Mucosa of rectum (tissue), 2 donors: ENCODE measurements at regions not wholly inside any gene's neighbourhood (a gene's known extent, or its start where the extent isn't known, plus 50 kb on each side); places are given as distances from the start of the nearest gene placed in this dataset.
A peak's percentile ranks its signal among the peaks of the same experiment; 100 is the strongest.

Experiments
- H3K27ac ChIP-seq, 2 donors: one replicate each; pipeline ENCODE4 v1.7.0; 2013; ENCODE audit warnings: inconsistent platforms in 2 of 2, low read depth in 2 of 2, low read length in 2 of 2
- H3K27me3 ChIP-seq, 2 donors: one replicate each; pipeline ENCODE4 v1.7.0; 2013; ENCODE audit warnings: low read length in 2 of 2; ENCODE audit not compliant: control insufficient read depth in 2 of 2, insufficient read depth in 2 of 2
- H3K36me3 ChIP-seq, 2 donors: one replicate each; pipeline ENCODE4 v1.7.0; 2013; ENCODE audit warnings: low read length in 2 of 2; ENCODE audit not compliant: control insufficient read depth in 2 of 2, insufficient read depth in 2 of 2
- H3K4me1 ChIP-seq, 2 donors: one replicate each; pipeline ENCODE4 v1.7.0; 2013; ENCODE audit warnings: low read length in 2 of 2, mild to moderate bottlenecking in 1 of 2; ENCODE audit not compliant: control insufficient read depth in 2 of 2, insufficient read depth in 2 of 2
- H3K4me3 ChIP-seq, 2 donors: one replicate each; pipeline ENCODE4 v1.7.0; 2013; ENCODE audit warnings: low read length in 2 of 2
- H3K9ac ChIP-seq, 2 donors: one replicate each; pipeline ENCODE4 v1.7.0; 2013; ENCODE audit warnings: low read length in 2 of 2, low read depth in 1 of 2, mild to moderate bottlenecking in 1 of 2
- H3K9me3 ChIP-seq, 2 donors: one replicate each; pipeline ENCODE4 v1.7.0; 2013; ENCODE audit warnings: low read length in 2 of 2; ENCODE audit not compliant: control insufficient read depth in 2 of 2
- donor health status: healthy.
- donor health status: Normal muscosa, but diverticular disease.

DNA sequence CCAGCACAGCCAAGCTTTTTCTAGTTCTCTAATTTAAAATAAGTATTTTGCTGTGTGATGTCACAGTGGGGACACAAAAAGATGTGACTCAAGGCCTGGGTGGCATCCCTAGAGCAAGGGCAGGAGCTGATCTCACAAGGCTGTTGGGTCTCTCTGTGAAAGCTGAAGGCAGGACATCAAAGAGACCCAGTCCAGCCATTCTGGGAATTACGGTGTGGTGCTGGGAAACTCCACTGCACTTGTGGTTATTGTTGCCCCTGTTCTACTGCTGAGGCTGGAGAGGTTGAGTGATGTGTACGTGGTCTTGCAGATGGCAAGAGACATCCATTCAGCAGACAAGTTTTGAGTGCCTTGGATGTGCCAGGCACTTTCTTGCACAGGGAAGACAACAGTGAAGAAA lies 352.9 kb downstream of the CYRIA start:
- Histone ChIP-seq H3K27ac (no peak overlapping the region), H3K27me3 (no peaks in the 10 kb centered on the region), H3K4me3 (no peak overlapping the region), H3K4me1 (no peaks in the 10 kb centered on the region), H3K36me3 (no peaks in the 10 kb centered on the region), H3K9ac (no peak overlapping the region), H3K9me3 (no peaks in the 10 kb centered on the region)

GRCh38 chr2:16311521-16312440 lies 353.9 kb downstream of the CYRIA start:
- Histone ChIP-seq H3K36me3 (no peaks in the 10 kb centered on the region), H3K4me3 (no peak overlapping the region), H3K9ac (no peak overlapping the region), H3K27ac (no peak overlapping the region), H3K4me1 (no peaks in the 10 kb centered on the region), H3K27me3 (no peaks in the 10 kb centered on the region), H3K9me3 (no peaks in the 10 kb centered on the region)

DNA sequence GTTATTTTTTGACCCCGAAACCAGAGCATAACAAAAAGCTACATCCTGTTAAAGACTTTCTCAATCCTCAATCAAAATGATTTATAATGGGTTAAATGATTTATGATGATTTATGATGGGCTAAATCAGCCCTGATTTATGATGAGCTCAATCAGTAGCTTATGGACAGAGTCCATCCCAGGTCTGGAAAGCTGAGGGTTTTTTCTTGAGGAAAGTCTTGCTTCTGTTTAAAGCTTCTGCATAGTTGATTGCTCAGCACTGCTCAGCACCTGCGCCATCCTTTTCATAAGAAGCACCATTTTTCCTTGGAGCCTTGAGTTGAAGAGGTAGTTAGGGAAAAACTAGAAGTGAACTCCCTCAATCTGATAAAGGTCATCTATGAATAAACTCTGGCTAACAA lies 356.8 kb downstream of the CYRIA start:
- H3K27me3 ChIP-seq = no peaks in the 10 kb centered on the region
- H3K9ac ChIP-seq = no peak overlapping the region
- no peaks in the 10 kb centered on the region for H3K36me3 ChIP-seq
- H3K4me3 ChIP-seq = no peak overlapping the region
- no peaks in the 10 kb centered on the region for H3K4me1 ChIP-seq
- H3K27ac ChIP-seq = no peak overlapping the region
- no peaks in the 10 kb centered on the region for H3K9me3 ChIP-seq

DNA sequence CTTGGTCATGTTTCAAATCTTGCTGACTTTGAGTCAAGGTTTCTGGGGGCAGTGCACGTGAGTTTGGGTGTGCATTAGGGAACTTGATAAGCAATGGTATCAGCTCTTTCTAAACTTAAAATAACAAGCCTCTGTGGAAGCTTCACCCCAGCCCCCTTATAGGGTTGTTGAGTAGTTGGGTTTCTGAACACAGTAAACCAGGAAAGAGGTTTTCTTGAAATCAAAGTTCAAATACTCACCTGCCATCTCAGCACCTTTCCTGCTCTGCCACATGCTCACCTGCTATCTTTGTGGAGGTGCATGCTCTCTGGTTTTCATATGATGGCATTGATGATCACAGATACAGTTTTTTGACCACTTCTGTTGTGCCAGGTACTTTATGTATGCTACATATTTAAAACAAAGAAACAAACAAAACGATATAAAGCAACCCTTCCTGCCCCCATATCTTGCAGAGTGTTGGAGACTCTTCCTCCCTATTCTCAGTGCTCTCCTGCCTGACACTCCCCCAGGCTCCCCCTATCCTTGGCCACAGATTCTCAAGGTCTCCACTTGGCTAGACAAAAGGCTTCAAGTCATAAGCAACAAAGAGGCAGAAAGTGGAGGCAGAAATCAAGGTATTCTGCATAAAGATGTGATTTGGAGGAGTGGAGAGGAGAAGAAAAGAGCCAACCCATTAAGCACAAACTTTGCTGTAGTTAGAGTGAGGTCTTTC lies 360.6 kb downstream of the CYRIA start:
- Histone ChIP-seq H3K4me1 (no peaks in the 10 kb centered on the region), H3K36me3 (no peaks in the 10 kb centered on the region), H3K9me3 (no peaks in the 10 kb centered on the region), H3K27ac (no peak overlapping the region), H3K4me3 (no peak overlapping the region), H3K9ac (no peak overlapping the region), H3K27me3 (no peaks in the 10 kb centered on the region)

- Histone ChIP-seq H3K9ac (no peak overlapping the region), H3K27ac (no peak overlapping the region), H3K4me3 (no peak overlapping the region), H3K4me1 (no peaks in the 10 kb centered on the region), H3K9me3 (no peaks in the 10 kb centered on the region), H3K36me3 (no peaks in the 10 kb centered on the region), H3K27me3 (no peaks in the 10 kb centered on the region)
Observed at GRCh38 chr2:16303761-16304160, 361.9 kb downstream of the CYRIA start.

GRCh38 chr2:16303273-16303577 lies 362.4 kb downstream of the CYRIA start:
- no peak overlapping the region for H3K9ac ChIP-seq
- H3K27ac ChIP-seq = no peak overlapping the region
- H3K27me3 ChIP-seq = no peaks in the 10 kb centered on the region
- no peaks in the 10 kb centered on the region for H3K36me3 ChIP-seq
- H3K4me3 ChIP-seq = peak overlapping the region in 1 of 2 donors; percentile 41
- no peaks in the 10 kb centered on the region for H3K4me1 ChIP-seq
- H3K9me3 ChIP-seq = no peaks in the 10 kb centered on the region

- Histone ChIP-seq H3K9me3 (no peaks in the 10 kb centered on the region), H3K4me1 (no peaks in the 10 kb centered on the region), H3K36me3 (no peaks in the 10 kb centered on the region), H3K9ac (no peak overlapping the region), H3K27me3 (no peaks in the 10 kb centered on the region), H3K4me3 (peak overlapping the region in 1 of 2 donors; percentile 41), H3K27ac (no peak overlapping the region)
Observed at GRCh38 chr2:16302431-16303272, 362.3 kb downstream of the MYCN start.

- Histone ChIP-seq H3K27ac (no peak overlapping the region), H3K4me3 (no peak overlapping the region)
Observed at GRCh38 chr2:16301961-16302360, 361.6 kb downstream of the MYCN start.

DNA sequence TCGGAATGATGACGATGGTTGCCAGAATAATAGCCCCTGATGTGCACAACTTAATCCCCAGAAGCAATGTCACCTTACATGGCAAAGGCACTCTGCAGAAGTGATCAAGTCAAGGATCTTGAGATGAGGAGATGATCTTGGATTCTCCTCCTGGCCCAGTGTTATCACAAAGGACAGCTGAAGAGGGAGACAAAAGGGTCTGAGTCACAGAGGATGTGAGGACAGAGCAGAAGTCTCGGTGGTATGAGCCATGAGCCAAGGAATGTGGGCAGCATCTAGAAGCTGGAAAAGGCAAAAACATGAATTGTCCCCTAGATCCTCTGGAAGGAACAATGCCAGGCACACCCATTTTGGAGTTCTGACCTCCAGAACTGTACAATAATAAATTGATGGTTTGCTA lies 358.5 kb downstream of the MYCN start:
- Histone ChIP-seq H3K9me3 (no peaks in the 10 kb centered on the region), H3K27me3 (no peaks in the 10 kb centered on the region), H3K4me3 (no peak overlapping the region), H3K4me1 (no peaks in the 10 kb centered on the region), H3K27ac (no peak overlapping the region), H3K9ac (no peak overlapping the region), H3K36me3 (no peaks in the 10 kb centered on the region)

More at GRCh38 chr2:16301961-16302360, 361.6 kb downstream of the MYCN start:
- Histone ChIP-seq H3K36me3 (no peaks in the 10 kb centered on the region), H3K9me3 (no peaks in the 10 kb centered on the region), H3K27me3 (no peaks in the 10 kb centered on the region), H3K9ac (no peak overlapping the region), H3K4me1 (no peaks in the 10 kb centered on the region)
